ENCODE measurements at regions not wholly inside any gene's neighbourhood (a gene's known extent, or its start where the extent isn't known, plus 50 kb on each side); places are given as distances from the start of the nearest gene placed in this dataset.

- Mint-ChIP-seq H3K4me3 (no peak overlapping the region), H3K9me3 (peaks cover 3% of the 10 kb centered on the region)
Measured at GRCh38 chr6:6821639-6822261, 233.2 kb downstream of the LY86 start.

GRCh38 chr6:6823030-6823429 is 234.5 kb downstream of the LY86 start:
- Mint-ChIP-seq H3K36me3 (ENCODE audit: low read depth) (no peaks in the 10 kb centered on the region), H3K27ac (ENCODE audit: unreplicated experiment) (no peak overlapping the region), H3K4me1 (peaks cover 8% of the 10 kb centered on the region), H3K27me3 (ENCODE audit: low read depth) (peaks cover 26% of the 10 kb centered on the region), H3K9me3 (no peaks in the 10 kb centered on the region), H3K4me3 (no peak overlapping the region)
- no peak for TF ChIP-seq CTCF (conservative IDR thresholded peaks at IDR 0.05)
- DNase-seq (ENCODE audit: low read depth, low spot score), result no peak

More at GRCh38 chr6:6821639-6822261, 233.2 kb downstream of the LY86 start:
- Mint-ChIP-seq H3K36me3 (ENCODE audit: low read depth) (no peaks in the 10 kb centered on the region), H3K27ac (ENCODE audit: unreplicated experiment) (no peak overlapping the region), H3K4me1 (peaks cover 8% of the 10 kb centered on the region), H3K27me3 (ENCODE audit: low read depth) (peaks cover 26% of the 10 kb centered on the region)
- no peak for DNase-seq (ENCODE audit: low read depth, low spot score)
- TF ChIP-seq CTCF (conservative IDR thresholded peaks at IDR 0.05), result no peak

GRCh38 chr6:6823568-6824224 is 235.2 kb downstream of the LY86 start:
- Mint-ChIP-seq H3K27ac (ENCODE audit: unreplicated experiment) (no peak overlapping the region), H3K4me3 (no peak overlapping the region), H3K4me1 (peaks cover 8% of the 10 kb centered on the region), H3K9me3 (no peaks in the 10 kb centered on the region), H3K27me3 (ENCODE audit: low read depth) (peaks cover 26% of the 10 kb centered on the region), H3K36me3 (ENCODE audit: low read depth) (no peaks in the 10 kb centered on the region)
- TF ChIP-seq CTCF (conservative IDR thresholded peaks at IDR 0.05), result no peak
- DNase-seq (ENCODE audit: low read depth, low spot score), result no peak

GRCh38 chr6:6824381-6824780 is 235.9 kb downstream of the LY86 start:
- no peaks in the 10 kb centered on the region for H3K9me3 Mint-ChIP-seq
- TF ChIP-seq CTCF (conservative IDR thresholded peaks at IDR 0.05), result no peak
- no peak for DNase-seq (ENCODE audit: low read depth, low spot score)
- H3K4me1 Mint-ChIP-seq, result peaks cover 8% of the 10 kb centered on the region
- peaks cover 22% of the 10 kb centered on the region for H3K27me3 Mint-ChIP-seq (ENCODE audit: low read depth)
- H3K4me3 Mint-ChIP-seq, result no peak overlapping the region
- H3K27ac Mint-ChIP-seq (ENCODE audit: unreplicated experiment), result no peak overlapping the region
- H3K36me3 Mint-ChIP-seq (ENCODE audit: low read depth), result no peaks in the 10 kb centered on the region

- no peak for DNase-seq (ENCODE audit: low read depth, low spot score)
- Mint-ChIP-seq H3K27me3 (ENCODE audit: low read depth) (peaks cover 20% of the 10 kb centered on the region), H3K27ac (ENCODE audit: unreplicated experiment) (no peak overlapping the region), H3K4me1 (peaks cover 5% of the 10 kb centered on the region), H3K4me3 (no peak overlapping the region), H3K9me3 (no peaks in the 10 kb centered on the region), H3K36me3 (ENCODE audit: low read depth) (no peaks in the 10 kb centered on the region)
- no peak for TF ChIP-seq CTCF (conservative IDR thresholded peaks at IDR 0.05)
Measured at GRCh38 chr6:6825193-6825784, 236.8 kb downstream of the LY86 start.
